HCT116 (cell line): ENCODE measurements at regions not wholly inside any gene's neighbourhood (a gene's known extent, or its start where the extent isn't known, plus 50 kb on each side); places are given as distances from the start of the nearest gene placed in this dataset.

ENCODE experiments used
- ATAC-seq: fragments of 200-7000 bp; cut with Tn5 transposase; 2 replicates; pipeline ENCODE4 v1.9.1; 2020; ENCODE audit warnings: mild to moderate bottlenecking, moderate library complexity
- BruUV-seq: library from RNA; stranded (reverse); fragments of 400-500 nt; replicated peaks from 2 replicates; lab custom pipeline; 2021; lab: Mats Ljungman, UMichigan
- CTCF ChIA-PET: fragments of 300-600 bp; sonication (Branson Sonifier 250); formaldehyde crosslinking; loops from one replicate; lab custom pipeline; 2021; ENCODE audit warnings: antibody characterized with exemption; lab: Charles Lee
- POLR2A ChIA-PET: fragments of 300-600, 350-600 bp; sonication (Branson Sonifier 250); formaldehyde crosslinking; loops from one replicate; lab custom pipeline; 2021; ENCODE audit warnings: antibody characterized with exemption; lab: Charles Lee
- RAD21 ChIA-PET, 2 experiments: fragments of 300-600 bp; sonication (Branson Sonifier 250); formaldehyde crosslinking; loops; one replicate each; lab custom pipeline; 2023; ENCODE audit warnings: low total read pairs in 2 of 2; ENCODE audit not compliant: uncharacterized antibody in 2 of 2, unreplicated experiment in 2 of 2, low non-redundant PET in 1 of 2; lab: Charles Lee
- DNase-seq: peaks from one replicate; pipeline ENCODE4 v3.0.0-alpha.2; 2010; ENCODE audit warnings: low read depth, low spot score
- H2AFZ ChIP-seq: fragments of 200-600 bp; shearing (Covaris generic), sonication (generic); 2 replicates; pipeline ENCODE4 v1.6.1; 2017; ENCODE audit warnings: low read depth, mixed run types, mixed read lengths, antibody characterized with exemption, low read length; ENCODE audit not compliant: poor library complexity, severe bottlenecking
- H3K27ac ChIP-seq: 2 replicates; pipeline ENCODE4 v1.5.1; 2012; ENCODE audit warnings: low read depth, low read length
- H3K27me3 ChIP-seq: fragments of 200-600 bp; sonication (generic); 2 replicates; pipeline ENCODE4 v1.6.1; 2016; ENCODE audit warnings: mixed run types, low read length, mixed read lengths; ENCODE audit not compliant: insufficient read depth
- H3K36me3 ChIP-seq, 2 experiments: fragments of 200-500 bp in 1 of 2; fragments of 200-600 bp in 1 of 2; sonication (Bioruptor generic) in 1 of 2; sonication (generic) in 1 of 2; 2 replicates each; pipeline versions ENCODE4 v1.5.1 to v1.6.1; 2014 to 2016; ENCODE audit warnings: low read length in 2 of 2, inconsistent platforms in 1 of 2, mixed read lengths in 1 of 2, mixed run types in 1 of 2; ENCODE audit not compliant: insufficient read depth in 2 of 2, control insufficient read depth in 1 of 2
- H3K4me1 ChIP-seq, 2 experiments: fragments of 200-600 bp in 1 of 2; sonication (generic) in 1 of 2; 2 replicates each; pipeline versions ENCODE4 v1.5.1 to v1.6.1; 2012 to 2017; ENCODE audit warnings: low read length in 2 of 2, inconsistent platforms in 1 of 2, mild to moderate bottlenecking in 1 of 2, mixed read lengths in 1 of 2, mixed run types in 1 of 2, moderate library complexity in 1 of 2; ENCODE audit not compliant: insufficient read depth in 2 of 2, control insufficient read depth in 1 of 2
- H3K4me2 ChIP-seq: fragments of 200-600 bp; sonication (generic); 2 replicates; pipeline ENCODE4 v1.6.1; 2017; ENCODE audit warnings: mixed run types, low read length, mixed read lengths
- H3K4me3 ChIP-seq, 2 experiments: fragments of 200-600 bp in 1 of 2; sonication (generic) in 1 of 2; replicated peaks in 1 of 2; 2 replicates each; pipeline ENCODE4 v1.5.1; 2011 to 2016; ENCODE audit warnings: low read length in 2 of 2, control low read depth in 1 of 2, low read depth in 1 of 2, mild to moderate bottlenecking in 1 of 2, mixed read lengths in 1 of 2, mixed run types in 1 of 2
- H3K79me2 ChIP-seq: fragments of 200-600 bp; sonication (generic); 2 replicates; pipeline ENCODE4 v1.6.1; 2017; ENCODE audit warnings: mild to moderate bottlenecking, mixed run types, low read length, moderate library complexity, mixed read lengths; ENCODE audit not compliant: insufficient read depth
- H3K9ac ChIP-seq: fragments of 200-600 bp; sonication (generic); 2 replicates; pipeline ENCODE4 v1.6.1; 2016; ENCODE audit warnings: low read length, mixed read lengths
- H3K9me2 ChIP-seq: fragments of 200-600 bp; sonication (generic), shearing (Covaris generic); 2 replicates; pipeline ENCODE4 v1.6.1; 2017; ENCODE audit warnings: mixed run types, mild to moderate bottlenecking, moderate library complexity; ENCODE audit not compliant: insufficient read depth
- H3K9me3 ChIP-seq, 2 experiments: fragments of 200-500 bp in 1 of 2; fragments of 200-600 bp in 1 of 2; sonication (Bioruptor generic) in 1 of 2; sonication (generic) in 1 of 2; 2 replicates each; pipeline ENCODE4 v1.6.1; 2014 to 2017; ENCODE audit warnings: low read length in 2 of 2, mixed read lengths in 2 of 2, inconsistent platforms in 1 of 2, low read depth in 1 of 2, mild to moderate bottlenecking in 1 of 2, mixed run types in 1 of 2, moderate library complexity in 1 of 2; ENCODE audit not compliant: control insufficient read depth in 1 of 2, insufficient read depth in 1 of 2
- H4K20me1 ChIP-seq: fragments of 200-600 bp; sonication (generic), shearing (Covaris generic); 2 replicates; pipeline ENCODE4 v1.6.1; 2017; ENCODE audit warnings: mixed run types, mild to moderate bottlenecking, moderate library complexity; ENCODE audit not compliant: insufficient read depth
- CBX3 ChIP-seq: IDR thresholded peaks from 2 replicates; pipeline ENCODE4 v1.6.1; 2012; ENCODE audit warnings: low read depth
- CEBPB ChIP-seq: IDR thresholded peaks from 2 replicates; pipeline ENCODE4 v1.6.1; 2012; ENCODE audit warnings: low read depth
- EZH2 ChIP-seq: fragments of 200-600 bp; sonication (generic); IDR thresholded peaks from 2 replicates; pipeline ENCODE4 v1.6.1; 2017; ENCODE audit warnings: antibody characterized with exemption, mixed run types
- EZH2phosphoT487 ChIP-seq: fragments of 200-600 bp; IDR thresholded peaks from 2 replicates; pipeline ENCODE4 v1.6.1; 2018; ENCODE audit warnings: antibody characterized with exemption, borderline replicate concordance
- MAX ChIP-seq: IDR thresholded peaks from 2 replicates; pipeline ENCODE4 v1.6.1; 2012
- POLR2AphosphoS5 ChIP-seq: IDR thresholded peaks from 2 replicates; pipeline ENCODE4 v1.6.1; 2011; ENCODE audit warnings: mild to moderate bottlenecking, low read depth, low read length, moderate library complexity
- RAD21 ChIP-seq: IDR thresholded peaks from 2 replicates; pipeline ENCODE4 v1.6.1; 2012; ENCODE audit warnings: low read depth, mild to moderate bottlenecking
- TCF7L2 ChIP-seq: IDR thresholded peaks from 2 replicates; pipeline ENCODE4 v1.7.0; 2011; ENCODE audit warnings: borderline replicate concordance, inconsistent platforms; ENCODE audit not compliant: insufficient read depth, insufficient read length; ENCODE audit errors: extremely low read depth
- ZFX ChIP-seq: fragments of 450-650 bp; IDR thresholded peaks from 2 replicates; pipeline ENCODE4 v1.6.1; 2017
- ZNF274 ChIP-seq: fragments of 200-500 bp; sonication (Bioruptor generic); IDR thresholded peaks from 2 replicates; pipeline ENCODE4 v1.6.1; 2014; ENCODE audit warnings: mild to moderate bottlenecking, low read depth, low read length, inconsistent platforms
- intact Hi-C: fragments of 100-400 bp; cut with micrococcal nuclease; formaldehyde crosslinking; loops from 2 replicates; pipeline ENCODE4 v1.10.0; 2022
- TF ChIP-seq, protein P1 (sequence below): IDR thresholded peaks from 2 replicates; pipeline ENCODE4 v1.6.1; 2012
- TF ChIP-seq, protein P2 (sequence below): IDR thresholded peaks from 2 replicates; pipeline ENCODE4 v1.6.1; 2012; ENCODE audit warnings: low read depth

DNA sequence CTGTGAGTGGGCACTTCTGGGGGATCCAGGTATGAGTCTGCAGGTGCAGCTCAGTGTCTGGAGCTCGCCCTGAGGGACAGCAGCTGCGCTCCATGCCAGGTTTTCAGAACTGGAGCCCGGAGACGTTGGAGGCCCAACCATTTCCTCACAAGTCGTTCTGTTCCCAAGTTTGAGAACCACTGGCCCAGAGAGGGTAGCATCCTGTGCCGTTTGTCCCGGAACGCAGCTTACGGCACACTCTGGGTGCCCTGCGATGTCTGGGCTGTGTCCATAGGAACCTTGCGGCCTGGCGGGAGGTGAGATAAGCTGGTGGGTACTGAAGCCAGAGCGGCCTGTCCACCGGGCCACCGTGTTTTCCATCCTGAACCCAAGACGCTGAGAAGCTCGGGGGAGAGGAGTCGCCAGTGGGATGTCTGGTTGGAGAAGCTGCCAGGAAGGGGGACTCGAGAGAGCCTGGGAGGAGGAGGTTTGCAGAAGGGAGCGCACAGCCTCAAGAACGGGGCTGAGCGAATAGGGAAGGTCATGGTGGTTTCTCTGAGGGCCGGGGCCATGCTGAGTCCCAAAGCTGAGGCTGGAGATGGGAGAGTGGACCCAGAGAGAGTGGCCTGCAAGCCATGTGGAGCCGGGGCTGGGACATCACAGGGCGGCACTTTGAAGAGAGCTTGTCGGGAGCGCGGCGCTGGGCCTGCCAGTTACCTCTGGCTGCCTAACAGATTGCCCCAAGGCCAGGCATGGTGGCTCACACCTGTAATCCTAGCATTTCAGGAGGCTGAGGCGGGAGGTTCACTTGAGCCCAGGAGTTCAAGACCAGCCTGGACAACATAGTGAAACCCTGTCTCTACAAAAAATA is 211.0 kb upstream of the GSE1 start:
- H3K27me3 ChIP-seq: no peaks in the 10 kb centered on the region
- ChIA-PET CTCF (interaction anchor here (0.8 to 3.2 kb wide), 9 partner anchors 9 to 287 kb away, joined by 3 to 54 read pairs (median 6); partner anchors contain the start of gene GSE1), RAD21 (no interaction called here), POLR2A (interaction anchor here (0.6 kb wide), 1 partner anchor 241 kb away, joined by 8 read pairs; no protein-coding TSS in a partner anchor)
- no peaks in the 10 kb centered on the region for H3K79me2 ChIP-seq
- BruUV-seq: no TSS peak
- H3K4me2 ChIP-seq: no peak overlapping the region
- ATAC-seq (no peak), DNase-seq (no peak)
- H3K27ac ChIP-seq: no peak overlapping the region
- peaks cover 0 to 10% of the 10 kb centered on the region in 2 experiments; a peak in 1 of 4 replicates for H3K9me3 ChIP-seq
- TF ChIP-seq POLR2AphosphoS5: no peak
- TF ChIP-seq ZFX: no peak
- TF ChIP-seq, protein P1, sequence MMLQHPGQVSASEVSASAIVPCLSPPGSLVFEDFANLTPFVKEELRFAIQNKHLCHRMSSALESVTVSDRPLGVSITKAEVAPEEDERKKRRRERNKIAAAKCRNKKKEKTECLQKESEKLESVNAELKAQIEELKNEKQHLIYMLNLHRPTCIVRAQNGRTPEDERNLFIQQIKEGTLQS: no peak
- TF ChIP-seq, protein P2, sequence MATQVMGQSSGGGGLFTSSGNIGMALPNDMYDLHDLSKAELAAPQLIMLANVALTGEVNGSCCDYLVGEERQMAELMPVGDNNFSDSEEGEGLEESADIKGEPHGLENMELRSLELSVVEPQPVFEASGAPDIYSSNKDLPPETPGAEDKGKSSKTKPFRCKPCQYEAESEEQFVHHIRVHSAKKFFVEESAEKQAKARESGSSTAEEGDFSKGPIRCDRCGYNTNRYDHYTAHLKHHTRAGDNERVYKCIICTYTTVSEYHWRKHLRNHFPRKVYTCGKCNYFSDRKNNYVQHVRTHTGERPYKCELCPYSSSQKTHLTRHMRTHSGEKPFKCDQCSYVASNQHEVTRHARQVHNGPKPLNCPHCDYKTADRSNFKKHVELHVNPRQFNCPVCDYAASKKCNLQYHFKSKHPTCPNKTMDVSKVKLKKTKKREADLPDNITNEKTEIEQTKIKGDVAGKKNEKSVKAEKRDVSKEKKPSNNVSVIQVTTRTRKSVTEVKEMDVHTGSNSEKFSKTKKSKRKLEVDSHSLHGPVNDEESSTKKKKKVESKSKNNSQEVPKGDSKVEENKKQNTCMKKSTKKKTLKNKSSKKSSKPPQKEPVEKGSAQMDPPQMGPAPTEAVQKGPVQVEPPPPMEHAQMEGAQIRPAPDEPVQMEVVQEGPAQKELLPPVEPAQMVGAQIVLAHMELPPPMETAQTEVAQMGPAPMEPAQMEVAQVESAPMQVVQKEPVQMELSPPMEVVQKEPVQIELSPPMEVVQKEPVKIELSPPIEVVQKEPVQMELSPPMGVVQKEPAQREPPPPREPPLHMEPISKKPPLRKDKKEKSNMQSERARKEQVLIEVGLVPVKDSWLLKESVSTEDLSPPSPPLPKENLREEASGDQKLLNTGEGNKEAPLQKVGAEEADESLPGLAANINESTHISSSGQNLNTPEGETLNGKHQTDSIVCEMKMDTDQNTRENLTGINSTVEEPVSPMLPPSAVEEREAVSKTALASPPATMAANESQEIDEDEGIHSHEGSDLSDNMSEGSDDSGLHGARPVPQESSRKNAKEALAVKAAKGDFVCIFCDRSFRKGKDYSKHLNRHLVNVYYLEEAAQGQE: no peak
- TF ChIP-seq TCF7L2: no peak
- TF ChIP-seq RAD21: no peak
- TF ChIP-seq EZH2phosphoT487: no peak
- no peak for TF ChIP-seq EZH2
- no peak for TF ChIP-seq CEBPB
- no peak for TF ChIP-seq CBX3
- TF ChIP-seq ZNF274: no peak
- no peak for TF ChIP-seq MAX
- H3K4me1 ChIP-seq: peaks cover 19 to 21% of the 10 kb centered on the region in 2 experiments
- no peak overlapping the region for H3K4me3 ChIP-seq
- intact Hi-C loops: no loop called here
- no peaks in the 10 kb centered on the region for H4K20me1 ChIP-seq
- no peak overlapping the region for H3K9ac ChIP-seq
- no peak overlapping the region for H2AFZ ChIP-seq
- no peaks in the 10 kb centered on the region for H3K9me2 ChIP-seq
- H3K36me3 ChIP-seq: no peaks in the 10 kb centered on the region
